Thyroid gland (tissue), 4 donors: ENCODE measurements at regions not wholly inside any gene's neighbourhood (a gene's known extent, or its start where the extent isn't known, plus 50 kb on each side); places are given as distances from the start of the nearest gene placed in this dataset.

Experiments
- POLR2A ChIP-seq, 2 donors: fragments of 450-650 bp; IDR thresholded peaks; one replicate each; pipeline ENCODE4 v1.6.1; 2017; ENCODE audit warnings: antibody characterized with exemption in 2 of 2, mild to moderate bottlenecking in 2 of 2, moderate library complexity in 1 of 2
- TF ChIP-seq, protein P1 (sequence below), 6 experiments: fragments of 200-600 bp in 3 of 6; fragments of 450-650 bp in 3 of 6; sonication (generic) in 3 of 6; IDR thresholded peaks; one replicate each; pipeline ENCODE4 v1.5.1; 2016 to 2019; ENCODE audit warnings: antibody characterized with exemption in 6 of 6, mild to moderate bottlenecking in 2 of 6, inconsistent platforms in 1 of 6, moderate library complexity in 1 of 6

DNA sequence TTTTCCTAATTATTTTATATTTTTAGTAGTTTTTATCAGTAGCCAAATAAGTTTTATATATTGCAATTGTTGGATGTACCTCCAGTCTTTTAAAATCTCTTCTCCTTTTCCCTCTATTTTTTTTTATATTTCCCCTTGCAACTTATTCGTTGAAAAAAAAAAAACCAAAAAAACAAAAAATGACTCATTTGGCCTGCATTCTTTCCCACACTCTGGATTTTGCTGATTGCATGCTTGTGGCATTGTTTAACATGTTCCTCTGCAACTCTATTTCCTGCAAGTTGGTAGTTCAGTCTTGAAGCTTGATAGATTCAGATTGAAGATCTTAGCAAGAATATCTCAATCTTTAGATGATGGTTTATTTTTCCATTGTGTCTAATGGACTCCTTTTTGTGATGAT lies 260.6 kb upstream of the BOD1L1 start:
- TF ChIP-seq POLR2A (IDR thresholded peaks at IDR 0.05), result no peak
- TF ChIP-seq, protein P1, sequence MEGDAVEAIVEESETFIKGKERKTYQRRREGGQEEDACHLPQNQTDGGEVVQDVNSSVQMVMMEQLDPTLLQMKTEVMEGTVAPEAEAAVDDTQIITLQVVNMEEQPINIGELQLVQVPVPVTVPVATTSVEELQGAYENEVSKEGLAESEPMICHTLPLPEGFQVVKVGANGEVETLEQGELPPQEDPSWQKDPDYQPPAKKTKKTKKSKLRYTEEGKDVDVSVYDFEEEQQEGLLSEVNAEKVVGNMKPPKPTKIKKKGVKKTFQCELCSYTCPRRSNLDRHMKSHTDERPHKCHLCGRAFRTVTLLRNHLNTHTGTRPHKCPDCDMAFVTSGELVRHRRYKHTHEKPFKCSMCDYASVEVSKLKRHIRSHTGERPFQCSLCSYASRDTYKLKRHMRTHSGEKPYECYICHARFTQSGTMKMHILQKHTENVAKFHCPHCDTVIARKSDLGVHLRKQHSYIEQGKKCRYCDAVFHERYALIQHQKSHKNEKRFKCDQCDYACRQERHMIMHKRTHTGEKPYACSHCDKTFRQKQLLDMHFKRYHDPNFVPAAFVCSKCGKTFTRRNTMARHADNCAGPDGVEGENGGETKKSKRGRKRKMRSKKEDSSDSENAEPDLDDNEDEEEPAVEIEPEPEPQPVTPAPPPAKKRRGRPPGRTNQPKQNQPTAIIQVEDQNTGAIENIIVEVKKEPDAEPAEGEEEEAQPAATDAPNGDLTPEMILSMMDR (IDR thresholded peaks at IDR 0.05), result no peak
